HepG2 (cell line): ENCODE measurements at regions not wholly inside any gene's neighbourhood (a gene's known extent, or its start where the extent isn't known, plus 50 kb on each side); places are given as distances from the start of the nearest gene placed in this dataset.

ENCODE experiments used
- ATAC-seq: fragments of 200-7000 bp; cut with Tn5 transposase; 3 replicates; pipeline ENCODE4 v1.9.1; 2020; ENCODE audit warnings: mild to moderate bottlenecking, moderate library complexity
- BruUV-seq: library from RNA; stranded (reverse); fragments of 400-500 nt; replicated peaks from 2 replicates; lab custom pipeline; 2021; lab: Mats Ljungman, UMichigan
- CTCF ChIA-PET: fragments of 300-600 bp; formaldehyde crosslinking; extraction: SDS; loops from one replicate; lab custom pipeline; 2021; ENCODE audit warnings: low total read pairs, inconsistent platforms, low intra/inter-chr PET ratio; lab: Yijun Ruan, JAX
- POLR2A ChIA-PET: fragments of 350-600 bp; sonication (Branson Sonifier 250); formaldehyde crosslinking; loops from one replicate; lab custom pipeline; 2020; ENCODE audit warnings: antibody characterized with exemption, inconsistent platforms; lab: Yijun Ruan, JAX
- DNase-seq: peaks from one replicate; pipeline ENCODE4 v3.0.0-alpha.2; 2015; ENCODE audit warnings: low spot score
- FAIRE-seq: peaks from 3 replicates; lab custom pipeline; 2011; peaks lifted over from hg19 to GRCh38; lab: Jason Lieb, UNC
- H2AFZ ChIP-seq: one replicate; pipeline ENCODE4 v1.6.1; 2011; ENCODE audit warnings: low read length, inconsistent platforms
- H3K27ac ChIP-seq: fragments of 300-600 bp; 3 replicates; pipeline ENCODE4 v1.8.0; 2011; ENCODE audit warnings: mixed run types, mild to moderate bottlenecking, mixed read lengths, low read length, inconsistent platforms; ENCODE audit not compliant: insufficient read depth; ENCODE audit errors: extremely low read length
- H3K27me3 ChIP-seq, 2 experiments: fragments of 200-600 bp in 1 of 2; 2 replicates in 1 of 2; 3 replicates in 1 of 2; pipeline versions ENCODE4 v1.6.0 to v1.8.0; 2011; ENCODE audit warnings: low read length in 2 of 2, mild to moderate bottlenecking in 2 of 2, moderate library complexity in 2 of 2, inconsistent platforms in 1 of 2; ENCODE audit not compliant: insufficient read depth in 2 of 2, control insufficient read depth in 1 of 2
- H3K36me3 ChIP-seq, 2 experiments: fragments of 200-600 bp in 1 of 2; replicated peaks in 1 of 2; 2 replicates in 1 of 2; 3 replicates in 1 of 2; pipeline versions ENCODE4 v1.5.1 to v1.8.0; 2011; ENCODE audit warnings: low read length in 2 of 2, inconsistent platforms in 1 of 2; ENCODE audit not compliant: insufficient read depth in 2 of 2, control insufficient read depth in 1 of 2
- H3K4me1 ChIP-seq: 2 replicates; pipeline ENCODE4 v1.5.1; 2012; ENCODE audit warnings: low read length, inconsistent platforms; ENCODE audit not compliant: insufficient read depth
- H3K4me2 ChIP-seq: 2 replicates; pipeline ENCODE4 v1.6.0; 2011; ENCODE audit warnings: low read depth, low read length, inconsistent platforms
- H3K4me3 ChIP-seq, 3 experiments: fragments of 200-600 bp in 1 of 3; sonication (generic), shearing (Covaris generic) in 1 of 3; replicated peaks in 1 of 3; 2 replicates each; pipeline ENCODE4 v1.5.1; 2011 to 2016; ENCODE audit warnings: low read length in 3 of 3, inconsistent platforms in 2 of 3, low read depth in 2 of 3, mild to moderate bottlenecking in 2 of 3, control low read depth in 1 of 3, mixed read lengths in 1 of 3; ENCODE audit not compliant: insufficient read depth in 1 of 3
- H3K79me2 ChIP-seq: one replicate; pipeline ENCODE4 v1.6.1; 2011; ENCODE audit warnings: low read length, inconsistent platforms; ENCODE audit not compliant: insufficient read depth
- H3K9ac ChIP-seq: 2 replicates; pipeline ENCODE4 v1.6.0; 2011; ENCODE audit warnings: mild to moderate bottlenecking, low read depth, low read length, inconsistent platforms; ENCODE audit not compliant: insufficient read depth
- H3K9me3 ChIP-seq: 2 replicates; pipeline ENCODE4 v1.5.1; 2012; ENCODE audit warnings: mild to moderate bottlenecking, low read length
- H4K20me1 ChIP-seq: 2 replicates; pipeline ENCODE4 v1.6.0; 2011; ENCODE audit warnings: inconsistent platforms, mild to moderate bottlenecking, low read length, moderate library complexity; ENCODE audit not compliant: insufficient read depth
- ARNT2 ChIP-seq: sonication (generic); formaldehyde crosslinking; IDR thresholded peaks from 2 replicates; pipeline ENCODE4 v1.8.0; 2022; ENCODE audit warnings: mild to moderate bottlenecking, low read depth, missing genetic modification reagents, moderate library complexity
- ATF7 ChIP-seq, 2 experiments: fragments of 450-650 bp in 1 of 2; sonication (generic) in 1 of 2; formaldehyde crosslinking in 1 of 2; IDR thresholded peaks; 2 replicates each; pipeline versions ENCODE4 v1.4.0 to v1.6.1; 2016 to 2020; ENCODE audit warnings: antibody characterized with exemption in 1 of 2, mild to moderate bottlenecking in 1 of 2, missing genetic modification reagents in 1 of 2
- CCAR2 ChIP-seq: fragments of 200-400 bp; formaldehyde crosslinking; optimal IDR thresholded peaks from 2 replicates; pipeline ENCODE3; 2018; ENCODE audit warnings: low read depth, mild to moderate bottlenecking, low read length, moderate library complexity
- HNRNPH1 ChIP-seq: fragments of 200-400 bp; formaldehyde crosslinking; optimal IDR thresholded peaks from 2 replicates; pipeline ENCODE3; 2017; ENCODE audit warnings: mild to moderate bottlenecking, low read depth, low read length
- KLF9 ChIP-seq: IDR thresholded peaks from 2 replicates; pipeline ENCODE4 v1.6.1; 2016; ENCODE audit warnings: low read depth
- RNF2 ChIP-seq: fragments of 450-650 bp; conservative IDR thresholded peaks from 2 replicates; pipeline ENCODE4 v1.6.1; 2016; ENCODE audit warnings: low read depth
- ZNF180 ChIP-seq: sonication (generic); formaldehyde crosslinking; IDR thresholded peaks from 2 replicates; pipeline ENCODE4 v1.4.0; 2020; ENCODE audit warnings: low read depth, missing genetic modification reagents, borderline replicate concordance
- ZNF383 ChIP-seq: sonication (generic); formaldehyde crosslinking; IDR thresholded peaks from 2 replicates; pipeline ENCODE4 v1.4.0; 2020; ENCODE audit warnings: missing genetic modification reagents, mild to moderate bottlenecking, borderline replicate concordance
- ZNF704 ChIP-seq: sonication (generic); formaldehyde crosslinking; IDR thresholded peaks from 2 replicates; pipeline ENCODE4 v1.8.1; 2023; ENCODE audit warnings: mild to moderate bottlenecking, inconsistent platforms, moderate library complexity, missing genetic modification reagents, borderline replicate concordance
- ZSCAN25 ChIP-seq: sonication (generic); formaldehyde crosslinking; IDR thresholded peaks from 2 replicates; pipeline ENCODE4 v1.8.0; 2022; ENCODE audit warnings: mild to moderate bottlenecking, missing genetic modification reagents
- WGBS: methylation state at CpG from one replicate; pipeline ENCODE4 v1.1.6; 2017; ENCODE audit warnings: low lambda C conversion rate; 5-methylcytosine and 5-hydroxymethylcytosine counted together
- in situ Hi-C: cut with HindIII; loops from 2 replicates; pipeline ENCODE4 v1.10.0; 2017; ENCODE audit warnings: low pct_unique_long_range_greater_than_20kb; ENCODE audit not compliant: extremely low pct_ligation_motif_present
- intact Hi-C: fragments of 100-400 bp; cut with micrococcal nuclease; formaldehyde crosslinking; loops from one replicate; pipeline ENCODE4 v1.10.0; 2022; ENCODE audit not compliant: unreplicated experiment
- TF ChIP-seq, protein P1 (sequence below): sonication (generic); formaldehyde crosslinking; IDR thresholded peaks from 2 replicates; pipeline ENCODE4 v1.9.0; 2021; ENCODE audit warnings: mild to moderate bottlenecking, missing genetic modification reagents
- TF ChIP-seq, protein P2 (sequence below): IDR thresholded peaks from 2 replicates; pipeline ENCODE4 v1.6.1; 2018; ENCODE audit warnings: missing genetic modification reagents, mild to moderate bottlenecking, missing compliant biosample characterization

DNA sequence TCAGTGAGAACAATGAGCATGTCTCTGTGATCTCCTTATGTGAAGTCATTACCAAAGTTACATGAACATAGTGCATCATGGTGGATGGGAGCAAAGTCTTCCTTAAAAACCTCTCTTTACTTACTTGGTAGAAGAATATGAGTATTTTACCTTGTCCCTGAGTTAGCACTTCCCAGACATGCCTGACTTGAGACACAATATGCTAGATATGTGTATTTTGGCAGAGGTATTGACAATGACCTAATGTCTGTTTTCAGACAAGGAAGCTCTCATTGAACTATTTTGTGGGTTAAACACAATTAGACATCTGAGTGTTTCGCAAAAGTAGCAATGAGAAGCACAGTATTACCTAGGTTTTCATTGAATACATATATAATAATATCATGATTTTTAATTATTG, 99.1 kb upstream of the MC4R start:
- in situ Hi-C loops: no loop called here
- no peak for ATAC-seq

GRCh38 chr18:60485201-60485600, 112.6 kb upstream of the MC4R start:
- Histone ChIP-seq H2AFZ (no peak overlapping the region), H4K20me1 (no peaks in the 10 kb centered on the region), H3K4me2 (no peak overlapping the region), H3K27ac (no peak overlapping the region), H3K4me1 (no peaks in the 10 kb centered on the region), H3K79me2 (no peaks in the 10 kb centered on the region), H3K9me3 (peaks cover 12% of the 10 kb centered on the region), H3K9ac (no peak overlapping the region), H3K4me3 (no peak overlapping the region), H3K27me3 (no peaks in the 10 kb centered on the region), H3K36me3 (no peaks in the 10 kb centered on the region)
- no peak for DNase-seq
- BruUV-seq: no TSS peak
- no peak for FAIRE-seq
- intact Hi-C loops (no loop called here), in situ Hi-C loops (no loop called here)
- ATAC-seq: no peak
- WGBS: 3% methylated on average over 2 of the region's 2 CpGs
- ChIA-PET CTCF (no interaction called here), POLR2A (no interaction called here)
- no peak for TF ChIP-seq ARNT2 (CRISPR knock-in tag)
- no peak for TF ChIP-seq ZNF704 (CRISPR knock-in tag)
- TF ChIP-seq, protein P1, sequence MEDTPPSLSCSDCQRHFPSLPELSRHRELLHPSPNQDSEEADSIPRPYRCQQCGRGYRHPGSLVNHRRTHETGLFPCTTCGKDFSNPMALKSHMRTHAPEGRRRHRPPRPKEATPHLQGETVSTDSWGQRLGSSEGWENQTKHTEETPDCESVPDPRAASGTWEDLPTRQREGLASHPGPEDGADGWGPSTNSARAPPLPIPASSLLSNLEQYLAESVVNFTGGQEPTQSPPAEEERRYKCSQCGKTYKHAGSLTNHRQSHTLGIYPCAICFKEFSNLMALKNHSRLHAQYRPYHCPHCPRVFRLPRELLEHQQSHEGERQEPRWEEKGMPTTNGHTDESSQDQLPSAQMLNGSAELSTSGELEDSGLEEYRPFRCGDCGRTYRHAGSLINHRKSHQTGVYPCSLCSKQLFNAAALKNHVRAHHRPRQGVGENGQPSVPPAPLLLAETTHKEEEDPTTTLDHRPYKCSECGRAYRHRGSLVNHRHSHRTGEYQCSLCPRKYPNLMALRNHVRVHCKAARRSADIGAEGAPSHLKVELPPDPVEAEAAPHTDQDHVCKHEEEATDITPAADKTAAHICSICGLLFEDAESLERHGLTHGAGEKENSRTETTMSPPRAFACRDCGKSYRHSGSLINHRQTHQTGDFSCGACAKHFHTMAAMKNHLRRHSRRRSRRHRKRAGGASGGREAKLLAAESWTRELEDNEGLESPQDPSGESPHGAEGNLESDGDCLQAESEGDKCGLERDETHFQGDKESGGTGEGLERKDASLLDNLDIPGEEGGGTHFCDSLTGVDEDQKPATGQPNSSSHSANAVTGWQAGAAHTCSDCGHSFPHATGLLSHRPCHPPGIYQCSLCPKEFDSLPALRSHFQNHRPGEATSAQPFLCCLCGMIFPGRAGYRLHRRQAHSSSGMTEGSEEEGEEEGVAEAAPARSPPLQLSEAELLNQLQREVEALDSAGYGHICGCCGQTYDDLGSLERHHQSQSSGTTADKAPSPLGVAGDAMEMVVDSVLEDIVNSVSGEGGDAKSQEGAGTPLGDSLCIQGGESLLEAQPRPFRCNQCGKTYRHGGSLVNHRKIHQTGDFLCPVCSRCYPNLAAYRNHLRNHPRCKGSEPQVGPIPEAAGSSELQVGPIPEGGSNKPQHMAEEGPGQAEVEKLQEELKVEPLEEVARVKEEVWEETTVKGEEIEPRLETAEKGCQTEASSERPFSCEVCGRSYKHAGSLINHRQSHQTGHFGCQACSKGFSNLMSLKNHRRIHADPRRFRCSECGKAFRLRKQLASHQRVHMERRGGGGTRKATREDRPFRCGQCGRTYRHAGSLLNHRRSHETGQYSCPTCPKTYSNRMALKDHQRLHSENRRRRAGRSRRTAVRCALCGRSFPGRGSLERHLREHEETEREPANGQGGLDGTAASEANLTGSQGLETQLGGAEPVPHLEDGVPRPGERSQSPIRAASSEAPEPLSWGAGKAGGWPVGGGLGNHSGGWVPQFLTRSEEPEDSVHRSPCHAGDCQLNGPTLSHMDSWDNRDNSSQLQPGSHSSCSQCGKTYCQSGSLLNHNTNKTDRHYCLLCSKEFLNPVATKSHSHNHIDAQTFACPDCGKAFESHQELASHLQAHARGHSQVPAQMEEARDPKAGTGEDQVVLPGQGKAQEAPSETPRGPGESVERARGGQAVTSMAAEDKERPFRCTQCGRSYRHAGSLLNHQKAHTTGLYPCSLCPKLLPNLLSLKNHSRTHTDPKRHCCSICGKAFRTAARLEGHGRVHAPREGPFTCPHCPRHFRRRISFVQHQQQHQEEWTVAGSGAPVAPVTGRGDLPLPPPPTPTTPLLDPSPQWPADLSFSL (CRISPR knock-in tag): no peak
- TF ChIP-seq ATF7 (IDR thresholded peaks at IDR 0.05): no peak
- TF ChIP-seq ATF7 (CRISPR knock-in tag; IDR thresholded peaks at IDR 0.05): no peak
- no peak for TF ChIP-seq ZNF180
- no peak for TF ChIP-seq HNRNPH1

More for the DNA sequence above, 99.1 kb upstream of the MC4R start:
- no peak for FAIRE-seq
- WGBS: 33% methylated on average over 1 of the region's 1 CpG
- no peak overlapping the region for H3K9ac ChIP-seq
- no TSS peak for BruUV-seq
- intact Hi-C loops: no loop called here
- TF ChIP-seq ZNF383 (CRISPR knock-in tag) (no peak), CCAR2 (no peak), RNF2 (no peak), KLF9 (CRISPR knock-in tag) (no peak), ZSCAN25 (CRISPR knock-in tag) (no peak)
- TF ChIP-seq, protein P2, sequence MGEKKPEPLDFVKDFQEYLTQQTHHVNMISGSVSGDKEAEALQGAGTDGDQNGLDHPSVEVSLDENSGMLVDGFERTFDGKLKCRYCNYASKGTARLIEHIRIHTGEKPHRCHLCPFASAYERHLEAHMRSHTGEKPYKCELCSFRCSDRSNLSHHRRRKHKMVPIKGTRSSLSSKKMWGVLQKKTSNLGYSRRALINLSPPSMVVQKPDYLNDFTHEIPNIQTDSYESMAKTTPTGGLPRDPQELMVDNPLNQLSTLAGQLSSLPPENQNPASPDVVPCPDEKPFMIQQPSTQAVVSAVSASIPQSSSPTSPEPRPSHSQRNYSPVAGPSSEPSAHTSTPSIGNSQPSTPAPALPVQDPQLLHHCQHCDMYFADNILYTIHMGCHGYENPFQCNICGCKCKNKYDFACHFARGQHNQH (CRISPR knock-in tag): no peak
- DNase-seq: no peak
- H3K4me3 ChIP-seq: no peak overlapping the region
- no peak overlapping the region for H3K4me2 ChIP-seq
- no peaks in the 10 kb centered on the region for H3K79me2 ChIP-seq
- H3K27ac ChIP-seq: no peak overlapping the region
- peaks cover 6% of the 10 kb centered on the region; the same call in 1 of the 2 replicates for H3K9me3 ChIP-seq
- no peak overlapping the region for H2AFZ ChIP-seq
- ChIA-PET CTCF (no interaction called here), POLR2A (no interaction called here)
- no peaks in the 10 kb centered on the region for H3K27me3 ChIP-seq
- no peaks in the 10 kb centered on the region for H3K36me3 ChIP-seq
- H4K20me1 ChIP-seq: no peaks in the 10 kb centered on the region
- no peaks in the 10 kb centered on the region for H3K4me1 ChIP-seq
